ENCODE measurements at regions not wholly inside any gene's neighbourhood (a gene's known extent, or its start where the extent isn't known, plus 50 kb on each side); places are given as distances from the start of the nearest gene placed in this dataset.

GRCh38 chr2:5845798-5846330 is 153.7 kb downstream of the SOX11 start:
- no peak for DNase-seq

- no peak for DNase-seq
Observed at GRCh38 chr2:5846881-5847280, 154.7 kb downstream of the SOX11 start.

- no peak for DNase-seq
Observed at GRCh38 chr2:5849562-5849961, 157.4 kb downstream of the SOX11 start.

GRCh38 chr2:5851410-5851809 is 159.2 kb downstream of the SOX11 start:
- DNase-seq, result no peak

- DNase-seq, result no peak
Observed at GRCh38 chr2:5854797-5855196, 162.6 kb downstream of the SOX11 start.

GRCh38 chr2:5867056-5867455 is 174.9 kb downstream of the SOX11 start:
- no peak for DNase-seq

- no peak for DNase-seq
Observed at GRCh38 chr2:5868931-5869330, 176.7 kb downstream of the SOX11 start.

GRCh38 chr2:5869936-5870335 is 177.8 kb downstream of the SOX11 start:
- no peak for DNase-seq

GRCh38 chr2:5877360-5877759 is 185.2 kb downstream of the SOX11 start:
- DNase-seq, result no peak

- no peak for DNase-seq
Observed at GRCh38 chr2:5885451-5886173, 193.4 kb downstream of the SOX11 start.

- DNase-seq, result no peak
Observed at GRCh38 chr2:5886462-5886861, 194.3 kb downstream of the SOX11 start.

- no peak for DNase-seq
Observed at GRCh38 chr2:5888126-5888525, 195.9 kb downstream of the SOX11 start.

GRCh38 chr2:5889519-5889918 is 197.3 kb downstream of the SOX11 start:
- DNase-seq, result no peak

- peak; percentile 36 for DNase-seq
Observed at GRCh38 chr2:5894355-5894754, 202.2 kb downstream of the SOX11 start.

- DNase-seq, result no peak
Observed at GRCh38 chr2:5895284-5895683, 203.1 kb downstream of the SOX11 start.

- DNase-seq, result no peak
Observed at GRCh38 chr2:5897249-5897648, 205.1 kb downstream of the SOX11 start.

- no peak for DNase-seq
Observed at GRCh38 chr2:5898667-5899066, 206.5 kb downstream of the SOX11 start.

GRCh38 chr2:5905661-5906060 is 213.5 kb downstream of the SOX11 start:
- DNase-seq, result no peak

- no peak for DNase-seq
Observed at GRCh38 chr2:5908071-5908470, 215.9 kb downstream of the SOX11 start.

- no peak for DNase-seq
Observed at GRCh38 chr2:5911718-5912117, 219.5 kb downstream of the SOX11 start.

- DNase-seq, result no peak
Observed at GRCh38 chr2:5913711-5914395, 221.7 kb downstream of the SOX11 start.

- no peak for DNase-seq
Observed at GRCh38 chr2:5914811-5915611, 222.8 kb downstream of the SOX11 start.

GRCh38 chr2:5915881-5916310 is 223.7 kb downstream of the SOX11 start:
- no peak for DNase-seq

All from NCI-H524 treated with DMSO at 0.1 percent for 48 hours (cell line).